Ascending aorta (tissue), 2 donors: ENCODE measurements at regions not wholly inside any gene's neighbourhood (a gene's known extent, or its start where the extent isn't known, plus 50 kb on each side); places are given as distances from the start of the nearest gene placed in this dataset.

Experiments
- DNase-seq, 2 donors: peaks; one replicate each; pipeline ENCODE4 v3.0.0-alpha.2; 2019; ENCODE audit warnings: low spot score in 2 of 2
- H3K27ac ChIP-seq, 2 donors: fragments of 200-600 bp; sonication (generic); one replicate each; pipeline ENCODE4 v1.5.1; 2016 to 2017; ENCODE audit warnings: mild to moderate bottlenecking in 1 of 2
- H3K27me3 ChIP-seq: fragments of 200-600 bp; sonication (generic); one replicate; pipeline ENCODE4 v1.5.1; 2017
- H3K36me3 ChIP-seq, 2 donors: fragments of 200-600 bp; sonication (generic); one replicate each; pipeline ENCODE4 v1.5.1; 2016
- H3K4me1 ChIP-seq, 2 donors: fragments of 200-600 bp; sonication (generic); one replicate each; pipeline ENCODE4 v1.5.1; 2016 to 2017; ENCODE audit warnings: mild to moderate bottlenecking in 1 of 2
- H3K4me3 ChIP-seq, 2 donors: fragments of 200-600 bp; sonication (generic); one replicate each; pipeline ENCODE4 v1.5.1; 2016 to 2017; ENCODE audit warnings: mild to moderate bottlenecking in 1 of 2
- H3K9me3 ChIP-seq, 2 donors: fragments of 200-600 bp; sonication (generic); one replicate each; pipeline ENCODE4 v1.5.1; 2016
- CTCF ChIP-seq, 3 experiments: fragments of 200-600 bp in 2 of 3; fragments of 450-650 bp in 1 of 3; sonication (generic) in 2 of 3; IDR thresholded peaks; one replicate each; pipeline ENCODE4 v1.5.1; 2016 to 2019; ENCODE audit warnings: antibody characterized with exemption in 3 of 3, mild to moderate bottlenecking in 1 of 3, moderate library complexity in 1 of 3
- intact Hi-C: fragments of 100-400 bp; cut with DNase I; formaldehyde crosslinking; loops from one replicate; pipeline ENCODE4 v1.15.1; 2023

DNA sequence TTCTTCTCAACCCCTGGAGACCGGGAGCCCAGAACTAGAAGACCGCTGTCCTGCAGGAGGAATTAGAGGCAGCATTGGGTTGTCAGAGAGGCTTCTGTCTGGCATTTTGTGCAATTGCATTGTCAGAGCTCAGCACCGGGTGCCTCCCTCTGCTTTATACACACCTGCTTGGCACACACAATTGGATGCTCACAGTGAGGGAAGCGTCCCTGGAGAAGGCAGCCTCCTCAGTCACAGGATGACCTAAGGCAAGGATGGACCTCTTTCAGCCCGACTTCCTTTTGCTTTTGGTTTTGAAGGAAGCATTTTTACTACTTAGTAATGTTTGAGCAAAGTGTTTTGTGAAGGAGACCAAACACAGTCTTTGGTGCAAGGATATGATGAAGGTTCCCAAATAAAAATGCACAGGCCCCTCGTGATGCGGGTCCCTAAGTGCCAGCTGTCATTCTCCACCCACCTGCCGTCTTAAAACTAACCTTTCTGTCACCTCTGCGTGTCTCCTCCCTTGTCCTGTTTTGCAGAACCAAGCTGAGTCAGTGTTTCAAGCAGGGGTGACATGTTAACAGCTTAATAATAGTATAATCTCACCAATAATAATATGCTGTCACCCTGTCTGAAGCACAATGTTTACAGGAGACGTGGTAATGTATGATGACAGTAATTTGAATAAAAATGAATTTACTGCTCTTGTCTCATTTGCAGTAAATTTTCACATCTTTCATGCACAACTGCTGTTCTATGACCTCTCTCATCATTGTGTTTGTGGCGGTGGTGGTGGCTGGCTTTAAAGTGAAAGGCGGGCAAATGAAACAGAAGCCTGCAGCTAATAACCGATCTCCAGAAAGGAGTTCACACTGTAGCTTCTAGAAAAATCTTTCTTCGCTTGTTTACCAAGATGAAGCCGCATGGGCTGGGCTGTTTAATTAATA is 430.2 kb upstream of the MKI67 start:
- TF ChIP-seq CTCF (IDR thresholded peaks at IDR 0.05) = no peak
- Histone ChIP-seq H3K4me3 (no peak overlapping the region), H3K4me1 (no peaks in the 10 kb centered on the region), H3K36me3 (no peaks in the 10 kb centered on the region), H3K27me3 (no peaks in the 10 kb centered on the region), H3K27ac (no peak overlapping the region), H3K9me3 (no peaks in the 10 kb centered on the region)
- intact Hi-C loops = no loop called here
- peak in 1 of 2 donors; percentile 21 for DNase-seq

- TF ChIP-seq CTCF (IDR thresholded peaks at IDR 0.05) = no peak
- no peaks in the 10 kb centered on the region for H3K36me3 ChIP-seq
- no peak overlapping the region for H3K27ac ChIP-seq
- no peaks in the 10 kb centered on the region for H3K4me1 ChIP-seq
- peak in 1 of 2 donors; percentile 16 for DNase-seq
- H3K27me3 ChIP-seq = no peaks in the 10 kb centered on the region
- intact Hi-C loops = no loop called here
- no peak overlapping the region for H3K4me3 ChIP-seq
- H3K9me3 ChIP-seq = no peaks in the 10 kb centered on the region
Measured at GRCh38 chr10:128557149-128557710, 431.0 kb upstream of the MKI67 start.

DNA sequence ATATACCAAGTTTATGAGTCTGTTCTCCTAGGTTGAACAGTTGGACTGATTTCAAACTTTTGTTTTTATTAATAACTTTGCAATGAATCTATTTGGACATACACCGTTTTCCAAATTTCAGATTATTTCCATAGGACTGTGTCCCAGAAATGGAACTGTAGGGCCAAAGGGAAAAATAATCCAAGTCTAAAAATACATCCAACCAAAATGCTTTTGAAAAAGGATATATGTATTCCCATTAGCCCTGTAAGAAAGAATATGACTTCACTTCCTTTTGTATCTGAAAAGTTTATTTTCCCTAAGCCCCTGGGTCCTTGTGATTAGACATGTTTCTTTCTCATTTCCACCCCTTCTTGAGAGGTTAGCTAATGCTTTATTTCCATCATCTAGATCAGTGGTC is 434.2 kb upstream of the MKI67 start:
- Histone ChIP-seq H3K27ac (no peak overlapping the region), H3K36me3 (no peaks in the 10 kb centered on the region), H3K4me1 (no peaks in the 10 kb centered on the region), H3K9me3 (no peaks in the 10 kb centered on the region), H3K27me3 (no peaks in the 10 kb centered on the region), H3K4me3 (no peak overlapping the region)
- no peak for DNase-seq
- no peak for TF ChIP-seq CTCF (IDR thresholded peaks at IDR 0.05)
- intact Hi-C loops = no loop called here

DNA sequence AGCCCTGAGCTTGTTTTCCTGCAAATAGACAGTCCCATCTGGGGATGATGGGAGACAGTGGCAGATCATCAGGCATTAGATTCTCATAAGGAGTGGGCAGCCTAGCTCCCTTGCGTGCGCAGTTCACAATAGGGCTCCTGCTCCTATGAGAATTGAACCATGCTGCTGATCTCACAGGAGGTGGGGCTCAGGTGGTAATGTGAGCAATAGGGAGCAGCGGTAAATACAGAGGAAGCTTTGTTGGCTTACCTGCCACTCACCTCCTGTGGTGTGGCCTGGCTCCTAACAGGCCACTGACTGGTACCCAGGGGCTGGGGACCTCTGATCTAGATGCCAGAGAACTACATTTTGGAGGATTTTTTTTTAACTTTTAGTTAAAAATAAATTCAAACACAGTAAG is 434.8 kb upstream of the MKI67 start:
- no peak for TF ChIP-seq CTCF (IDR thresholded peaks at IDR 0.05)
- no peaks in the 10 kb centered on the region for H3K4me1 ChIP-seq
- intact Hi-C loops = no loop called here
- no peaks in the 10 kb centered on the region for H3K27me3 ChIP-seq
- DNase-seq = peak in 1 of 2 donors; percentile 9
- no peak overlapping the region for H3K4me3 ChIP-seq
- no peak overlapping the region for H3K27ac ChIP-seq
- no peaks in the 10 kb centered on the region for H3K9me3 ChIP-seq
- H3K36me3 ChIP-seq = no peaks in the 10 kb centered on the region

GRCh38 chr10:128563387-128563786 is 437.2 kb upstream of the MKI67 start:
- no peaks in the 10 kb centered on the region for H3K36me3 ChIP-seq
- DNase-seq = peak in 1 of 2 donors; percentile 25
- intact Hi-C loops = no loop called here
- TF ChIP-seq CTCF (IDR thresholded peaks at IDR 0.05) = no peak
- no peaks in the 10 kb centered on the region for H3K4me1 ChIP-seq
- no peaks in the 10 kb centered on the region for H3K27me3 ChIP-seq
- no peaks in the 10 kb centered on the region for H3K9me3 ChIP-seq
- H3K27ac ChIP-seq = no peak overlapping the region
- no peak overlapping the region for H3K4me3 ChIP-seq
